ENCODE measurements at regions not wholly inside any gene's neighbourhood (a gene's known extent, or its start where the extent isn't known, plus 50 kb on each side); places are given as distances from the start of the nearest gene placed in this dataset.

DNA sequence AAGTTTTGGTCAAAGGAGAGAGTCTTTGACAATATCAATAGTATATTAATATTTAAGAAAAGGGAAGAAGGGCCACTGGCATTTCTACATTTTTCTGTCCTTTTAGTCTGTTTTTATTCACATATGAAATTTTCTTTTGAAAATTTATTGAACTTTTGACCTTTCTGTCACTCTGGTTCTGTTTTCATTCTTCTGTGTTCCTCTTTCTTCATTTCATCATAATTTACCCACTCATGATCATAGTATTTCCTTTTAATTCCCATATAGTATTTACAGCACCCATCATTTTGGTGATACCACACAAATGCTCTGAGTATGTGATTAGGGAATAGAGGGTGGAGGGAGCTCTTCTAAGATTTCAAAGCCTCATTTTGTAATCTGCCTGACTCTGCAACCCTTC lies 142.8 kb downstream of the GJA1 start:
- no peaks in the 10 kb centered on the region for H3K27me3 ChIP-seq (replicated peaks; ENCODE audit: control insufficient read depth, insufficient read depth, low read length)
- no peak overlapping the region for H3K9ac ChIP-seq (ENCODE audit: low read length)
- H3K4me3 ChIP-seq (ENCODE audit: low read length): no peak overlapping the region
- DNase-seq (ENCODE audit: low read depth): no peak
- no peaks in the 10 kb centered on the region for H3K36me3 ChIP-seq (ENCODE audit: control insufficient read depth, insufficient read depth, low read length, severe bottlenecking)
- no peaks in the 10 kb centered on the region for H3K9me3 ChIP-seq (ENCODE audit: control insufficient read depth, low read length)
- H3K4me1 ChIP-seq (ENCODE audit: control insufficient read depth, insufficient read depth, low read length): peaks cover 8% of the 10 kb centered on the region

DNA sequence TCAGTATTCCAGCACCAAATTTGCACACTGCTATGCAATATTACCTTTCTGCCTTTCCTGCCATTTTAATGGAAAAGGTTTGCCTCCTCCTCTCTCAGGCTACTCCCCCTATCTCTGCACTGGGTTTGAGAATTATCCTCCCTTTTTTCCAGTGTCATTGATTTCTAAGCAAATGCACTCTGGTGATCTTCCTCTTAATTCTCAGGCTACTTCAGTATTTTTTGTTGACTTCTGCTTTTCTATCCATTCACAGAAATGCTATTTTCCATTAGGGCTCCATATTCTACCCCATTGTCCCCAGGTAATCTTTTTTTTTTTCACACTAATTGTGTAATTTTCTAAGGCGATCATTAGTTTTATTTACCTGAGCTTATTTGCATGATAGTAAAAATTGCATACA lies 144.0 kb downstream of the GJA1 start:
- H3K4me3 ChIP-seq (ENCODE audit: low read length): no peak overlapping the region
- no peak for DNase-seq (ENCODE audit: low read depth)

DNA sequence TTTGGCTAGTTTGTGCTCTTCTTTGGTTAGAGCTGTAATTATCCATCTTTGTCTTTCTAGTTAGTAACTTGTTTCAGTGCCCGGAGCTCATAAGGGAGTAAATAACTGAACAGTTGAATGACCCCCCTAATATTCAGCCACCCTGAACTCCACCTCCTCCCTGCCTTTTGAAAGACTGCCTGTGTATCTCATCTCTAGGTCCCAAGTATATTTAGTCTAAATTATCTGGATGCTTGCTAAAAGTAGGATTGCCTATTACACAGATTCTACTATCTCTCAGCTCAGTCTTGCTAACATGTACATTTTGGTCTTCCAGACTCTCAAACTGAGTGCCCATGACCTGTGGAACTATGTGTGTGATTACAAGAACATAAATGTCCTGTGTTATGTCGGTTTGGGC lies 145.9 kb downstream of the GJA1 start:
- Histone ChIP-seq H3K9ac (ENCODE audit: low read length) (no peak overlapping the region), H3K27me3 (replicated peaks; ENCODE audit: control insufficient read depth, insufficient read depth, low read length) (no peaks in the 10 kb centered on the region), H3K36me3 (ENCODE audit: control insufficient read depth, insufficient read depth, low read length, severe bottlenecking) (no peaks in the 10 kb centered on the region), H3K4me1 (ENCODE audit: control insufficient read depth, insufficient read depth, low read length) (peaks cover 13% of the 10 kb centered on the region), H3K9me3 (ENCODE audit: control insufficient read depth, low read length) (no peaks in the 10 kb centered on the region), H3K4me3 (ENCODE audit: low read length) (no peak overlapping the region)
- no peak for DNase-seq (ENCODE audit: low read depth)

More for the DNA sequence above, 144.0 kb downstream of the GJA1 start:
- peaks cover 5% of the 10 kb centered on the region for H3K4me1 ChIP-seq (ENCODE audit: control insufficient read depth, insufficient read depth, low read length)
- H3K9me3 ChIP-seq (ENCODE audit: control insufficient read depth, low read length): no peaks in the 10 kb centered on the region
- H3K36me3 ChIP-seq (ENCODE audit: control insufficient read depth, insufficient read depth, low read length, severe bottlenecking): no peaks in the 10 kb centered on the region
- no peaks in the 10 kb centered on the region for H3K27me3 ChIP-seq (replicated peaks; ENCODE audit: control insufficient read depth, insufficient read depth, low read length)
- no peak overlapping the region for H3K9ac ChIP-seq (ENCODE audit: low read length)

DNA sequence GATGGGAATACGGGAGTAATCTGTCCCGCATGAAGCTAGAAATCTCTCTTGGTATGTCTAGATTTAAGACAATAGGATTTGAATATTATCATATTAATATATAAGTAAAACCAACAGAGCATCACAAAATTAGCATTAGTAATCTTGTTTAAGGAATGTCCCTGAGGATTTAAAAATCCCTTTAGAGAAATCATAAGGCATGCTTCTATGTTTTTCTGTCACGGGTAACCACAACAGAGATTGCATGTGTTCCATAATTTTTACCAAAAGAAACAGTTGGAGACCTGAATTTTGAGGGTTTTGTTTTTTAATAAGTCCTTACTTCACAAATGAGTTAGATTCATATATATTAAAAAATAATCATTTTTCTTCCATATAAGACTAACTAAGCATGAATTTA lies 146.8 kb downstream of the GJA1 start:
- H3K4me1 ChIP-seq (ENCODE audit: control insufficient read depth, insufficient read depth, low read length): peaks cover 13% of the 10 kb centered on the region
- H3K27me3 ChIP-seq (replicated peaks; ENCODE audit: control insufficient read depth, insufficient read depth, low read length): no peaks in the 10 kb centered on the region
- no peaks in the 10 kb centered on the region for H3K36me3 ChIP-seq (ENCODE audit: control insufficient read depth, insufficient read depth, low read length, severe bottlenecking)
- H3K9ac ChIP-seq (ENCODE audit: low read length): no peak overlapping the region
- H3K9me3 ChIP-seq (ENCODE audit: control insufficient read depth, low read length): no peaks in the 10 kb centered on the region
- H3K4me3 ChIP-seq (ENCODE audit: low read length): no peak overlapping the region
- DNase-seq (ENCODE audit: low read depth): no peak

DNA sequence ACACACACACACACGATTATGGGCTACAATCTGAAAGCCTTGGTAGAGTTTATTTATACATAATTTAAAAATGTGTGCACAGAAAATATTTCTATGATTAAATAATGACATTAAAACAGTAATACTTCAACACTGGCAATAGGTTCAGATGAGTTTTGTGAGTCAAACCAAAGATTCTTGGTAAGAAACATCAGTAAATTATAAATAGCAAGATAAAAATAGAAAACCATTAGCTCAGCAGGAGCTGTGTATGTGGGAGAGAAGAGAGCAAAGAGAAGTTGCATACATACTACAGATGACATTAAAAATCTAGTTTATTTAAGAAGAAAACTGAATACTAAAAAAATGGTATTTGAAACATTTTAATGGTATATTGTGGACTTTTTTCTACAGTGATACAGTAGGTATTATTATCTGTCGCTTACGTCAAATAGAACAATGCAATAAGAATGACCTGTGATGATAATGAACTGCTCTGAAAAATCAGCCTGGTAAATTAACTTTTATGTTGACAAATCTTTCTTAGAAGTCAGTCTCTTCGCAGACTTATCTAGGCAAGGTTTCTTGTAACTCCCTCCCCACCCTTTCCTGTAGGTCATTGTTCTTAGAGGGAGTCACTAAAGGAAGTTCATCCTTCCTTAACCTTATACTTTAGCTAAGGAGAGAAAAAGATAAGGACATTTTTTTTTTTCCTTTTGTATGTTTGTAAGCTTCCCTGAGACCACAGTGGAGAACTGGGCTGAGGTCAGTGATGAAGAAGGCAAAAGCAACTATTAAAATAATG lies 149.3 kb downstream of the GJA1 start:
- DNase-seq (ENCODE audit: low read depth): peak; percentile 27

DNA sequence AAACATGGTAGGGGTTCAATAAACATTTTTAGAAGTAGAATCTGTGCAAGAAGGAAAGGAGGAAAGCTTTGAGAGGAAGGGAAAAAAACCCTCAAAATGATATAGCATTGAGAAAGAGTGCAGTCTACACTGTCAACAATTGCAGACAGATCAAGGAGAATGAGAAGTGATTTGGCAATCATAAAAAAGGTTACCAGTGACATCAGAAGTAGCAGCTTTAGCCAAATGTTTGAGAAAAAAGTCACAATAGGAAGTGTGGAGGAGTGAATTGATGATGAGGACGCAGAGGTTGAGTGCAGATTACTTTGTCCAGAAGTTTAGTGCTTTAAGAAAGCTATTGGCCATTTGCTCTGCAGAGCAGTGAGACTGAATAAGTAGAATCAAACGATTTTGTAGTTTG lies 155.0 kb downstream of the GJA1 start:
- H3K9ac ChIP-seq (ENCODE audit: low read length): no peak overlapping the region
- peaks cover 22% of the 10 kb centered on the region for H3K4me1 ChIP-seq (ENCODE audit: control insufficient read depth, insufficient read depth, low read length)
- no peaks in the 10 kb centered on the region for H3K27me3 ChIP-seq (replicated peaks; ENCODE audit: control insufficient read depth, insufficient read depth, low read length)
- no peak overlapping the region for H3K4me3 ChIP-seq (ENCODE audit: low read length)
- DNase-seq (ENCODE audit: low read depth): peak; percentile 26
- no peaks in the 10 kb centered on the region for H3K36me3 ChIP-seq (ENCODE audit: control insufficient read depth, insufficient read depth, low read length, severe bottlenecking)
- no peaks in the 10 kb centered on the region for H3K9me3 ChIP-seq (ENCODE audit: control insufficient read depth, low read length)

More for the DNA sequence above, 149.3 kb downstream of the GJA1 start:
- Histone ChIP-seq H3K4me1 (ENCODE audit: control insufficient read depth, insufficient read depth, low read length) (peaks cover 13% of the 10 kb centered on the region), H3K9ac (ENCODE audit: low read length) (no peak overlapping the region), H3K4me3 (ENCODE audit: low read length) (no peak overlapping the region), H3K36me3 (ENCODE audit: control insufficient read depth, insufficient read depth, low read length, severe bottlenecking) (no peaks in the 10 kb centered on the region), H3K27me3 (replicated peaks; ENCODE audit: control insufficient read depth, insufficient read depth, low read length) (no peaks in the 10 kb centered on the region), H3K9me3 (ENCODE audit: control insufficient read depth, low read length) (no peaks in the 10 kb centered on the region)

DNA sequence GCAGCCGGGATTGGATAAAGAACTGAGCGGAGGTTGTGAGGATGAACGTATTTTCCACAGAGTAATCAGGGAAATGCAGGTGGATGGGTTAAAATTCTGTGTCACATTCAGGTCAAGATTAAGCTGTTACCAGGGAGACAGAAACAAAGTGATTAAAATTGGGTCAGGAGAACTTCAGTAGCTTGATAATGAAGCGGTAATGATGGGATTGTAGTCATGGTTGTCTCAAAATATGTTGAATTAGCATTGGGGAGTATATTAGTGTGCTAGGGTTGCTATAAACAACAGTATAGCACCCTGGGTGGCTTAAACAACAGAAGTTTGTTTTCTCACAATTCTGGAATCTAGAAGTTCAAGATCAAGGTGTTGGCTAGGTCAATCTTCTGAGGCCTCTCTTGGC lies 155.5 kb downstream of the GJA1 start:
- no peaks in the 10 kb centered on the region for H3K27me3 ChIP-seq (replicated peaks; ENCODE audit: control insufficient read depth, insufficient read depth, low read length)
- H3K4me3 ChIP-seq (ENCODE audit: low read length): no peak overlapping the region
- no peaks in the 10 kb centered on the region for H3K9me3 ChIP-seq (ENCODE audit: control insufficient read depth, low read length)
- peaks cover 22% of the 10 kb centered on the region for H3K4me1 ChIP-seq (ENCODE audit: control insufficient read depth, insufficient read depth, low read length)
- no peaks in the 10 kb centered on the region for H3K36me3 ChIP-seq (ENCODE audit: control insufficient read depth, insufficient read depth, low read length, severe bottlenecking)
- DNase-seq (ENCODE audit: low read depth): no peak
- no peak overlapping the region for H3K9ac ChIP-seq (ENCODE audit: low read length)

DNA sequence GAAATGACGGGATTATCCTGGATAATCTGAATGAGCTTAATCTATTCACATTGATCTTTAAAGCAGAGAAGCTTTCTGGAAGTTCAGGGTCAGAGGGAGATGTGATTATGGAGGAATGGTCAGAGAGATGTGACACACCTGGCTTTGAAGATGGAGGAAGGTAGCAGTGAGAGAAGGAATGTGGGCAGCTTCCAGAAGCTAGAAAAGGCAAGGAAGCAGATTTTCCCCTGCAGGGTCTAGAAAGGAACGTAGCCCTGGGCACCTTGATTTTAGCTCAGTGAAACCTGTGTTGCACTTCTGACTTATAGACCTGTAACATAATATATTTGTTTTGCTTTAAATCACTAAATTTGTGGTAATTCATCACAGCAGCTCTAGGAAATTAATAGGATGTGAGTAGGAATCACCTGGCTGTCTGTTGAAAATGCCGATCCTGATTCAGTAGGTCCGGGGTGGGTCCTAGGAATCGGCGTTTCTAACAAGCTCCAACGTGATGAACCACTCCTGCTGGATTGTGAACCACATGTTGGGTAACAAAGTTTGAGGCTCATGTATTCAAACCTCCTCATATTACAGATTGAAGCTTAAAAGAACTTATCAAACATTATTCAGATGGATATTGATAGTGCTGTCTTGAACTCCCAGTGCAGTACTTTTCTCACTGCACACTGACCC lies 157.0 kb downstream of the GJA1 start:
- Histone ChIP-seq H3K9me3 (ENCODE audit: control insufficient read depth, low read length) (no peaks in the 10 kb centered on the region), H3K27me3 (replicated peaks; ENCODE audit: control insufficient read depth, insufficient read depth, low read length) (no peaks in the 10 kb centered on the region), H3K4me3 (ENCODE audit: low read length) (no peak overlapping the region), H3K4me1 (ENCODE audit: control insufficient read depth, insufficient read depth, low read length) (peaks cover 22% of the 10 kb centered on the region), H3K36me3 (ENCODE audit: control insufficient read depth, insufficient read depth, low read length, severe bottlenecking) (no peaks in the 10 kb centered on the region), H3K9ac (ENCODE audit: low read length) (no peak overlapping the region)
- no peak for DNase-seq (ENCODE audit: low read depth)

DNA sequence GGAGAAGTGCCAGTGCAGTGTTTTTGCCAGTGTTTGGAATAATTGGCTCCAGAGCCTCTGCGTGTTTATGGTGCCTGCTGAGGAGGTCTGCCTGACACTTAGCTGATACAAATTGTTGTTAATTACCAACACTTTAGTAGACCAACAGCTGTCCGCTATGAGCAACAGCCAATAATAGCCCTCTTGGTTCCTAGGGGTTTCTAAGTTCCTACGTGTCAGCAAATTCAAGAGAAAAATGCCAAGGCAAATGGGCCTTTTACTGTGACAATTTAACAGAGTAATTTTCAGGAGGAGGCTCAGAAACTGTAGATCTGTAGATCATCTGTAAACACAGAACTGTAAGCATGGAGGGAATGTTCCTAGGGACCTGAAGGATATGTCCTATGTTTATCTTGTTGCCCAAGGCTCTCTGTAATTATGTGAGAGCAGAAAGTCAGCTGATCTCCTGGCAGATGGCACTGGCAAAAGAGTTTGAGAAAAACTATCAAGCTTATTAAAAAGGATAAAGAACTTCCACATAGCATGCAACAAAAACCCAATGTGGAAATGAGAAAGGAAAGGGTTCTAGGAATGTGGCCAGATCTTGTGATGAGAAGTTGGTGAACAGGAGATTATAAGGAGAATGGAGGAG lies 157.7 kb downstream of the GJA1 start:
- Histone ChIP-seq H3K4me3 (ENCODE audit: low read length) (no peak overlapping the region), H3K36me3 (ENCODE audit: control insufficient read depth, insufficient read depth, low read length, severe bottlenecking) (no peaks in the 10 kb centered on the region), H3K4me1 (ENCODE audit: control insufficient read depth, insufficient read depth, low read length) (peaks cover 22% of the 10 kb centered on the region), H3K9ac (ENCODE audit: low read length) (no peak overlapping the region), H3K27me3 (replicated peaks; ENCODE audit: control insufficient read depth, insufficient read depth, low read length) (no peaks in the 10 kb centered on the region), H3K9me3 (ENCODE audit: control insufficient read depth, low read length) (no peaks in the 10 kb centered on the region)
- peak; percentile 37 for DNase-seq (ENCODE audit: low read depth)

DNA sequence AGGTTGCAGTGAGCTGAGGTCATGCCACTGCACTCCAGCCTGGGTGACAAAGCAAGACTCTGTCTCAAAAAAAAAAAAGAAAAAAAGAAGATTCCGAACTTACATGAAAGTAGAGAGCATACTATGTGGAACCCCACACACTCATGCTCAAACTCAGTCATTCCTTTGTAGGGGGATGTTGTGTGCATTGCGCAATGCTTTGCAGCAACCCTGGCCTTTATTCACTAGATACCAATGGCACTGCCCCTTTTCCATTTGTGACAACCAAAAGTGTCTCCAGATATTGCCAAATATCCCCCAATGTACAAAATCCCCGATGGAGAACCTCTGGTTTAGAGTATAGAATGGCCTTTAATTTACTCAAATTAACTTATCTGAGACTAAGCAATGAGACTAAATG lies 158.6 kb downstream of the GJA1 start:
- no peak for DNase-seq (ENCODE audit: low read depth)
- Histone ChIP-seq H3K4me1 (ENCODE audit: control insufficient read depth, insufficient read depth, low read length) (peaks cover 22% of the 10 kb centered on the region), H3K27me3 (replicated peaks; ENCODE audit: control insufficient read depth, insufficient read depth, low read length) (no peaks in the 10 kb centered on the region), H3K9ac (ENCODE audit: low read length) (no peak overlapping the region), H3K4me3 (ENCODE audit: low read length) (no peak overlapping the region), H3K36me3 (ENCODE audit: control insufficient read depth, insufficient read depth, low read length, severe bottlenecking) (no peaks in the 10 kb centered on the region), H3K9me3 (ENCODE audit: control insufficient read depth, low read length) (no peaks in the 10 kb centered on the region)

DNA sequence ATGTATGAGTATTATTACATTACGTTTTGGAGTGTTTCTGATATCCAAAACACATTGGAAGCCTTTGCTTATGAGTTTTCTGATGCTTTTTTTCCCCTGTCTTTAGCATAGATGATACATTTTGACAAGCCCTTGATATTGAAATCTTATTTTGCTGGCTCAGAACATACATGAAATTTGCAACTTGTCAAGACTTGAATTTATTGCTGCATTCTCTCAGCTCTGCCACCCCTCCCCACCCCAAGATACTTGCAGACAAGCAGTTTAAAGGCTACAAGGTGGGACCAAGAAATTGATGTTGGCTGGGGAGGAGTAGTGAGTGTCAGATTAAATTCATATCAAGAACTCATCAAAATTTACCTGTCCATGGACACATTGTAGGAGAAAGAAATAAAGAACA lies 160.2 kb downstream of the GJA1 start:
- H3K9ac ChIP-seq (ENCODE audit: low read length): no peak overlapping the region
- DNase-seq (ENCODE audit: low read depth): no peak

More for the DNA sequence above, 160.2 kb downstream of the GJA1 start:
- Histone ChIP-seq H3K36me3 (ENCODE audit: control insufficient read depth, insufficient read depth, low read length, severe bottlenecking) (no peaks in the 10 kb centered on the region), H3K9me3 (ENCODE audit: control insufficient read depth, low read length) (no peaks in the 10 kb centered on the region), H3K27me3 (replicated peaks; ENCODE audit: control insufficient read depth, insufficient read depth, low read length) (no peaks in the 10 kb centered on the region), H3K4me3 (ENCODE audit: low read length) (no peak overlapping the region), H3K4me1 (ENCODE audit: control insufficient read depth, insufficient read depth, low read length) (peaks cover 16% of the 10 kb centered on the region)
